ENCODE measurements at regions not wholly inside any gene's neighbourhood (a gene's known extent, or its start where the extent isn't known, plus 50 kb on each side); places are given as distances from the start of the nearest gene placed in this dataset.

- TF ChIP-seq YY1 (IDR thresholded peaks at IDR 0.05; ENCODE audit: insufficient read depth, insufficient read length), result no peak
- TF ChIP-seq SUZ12 (IDR thresholded peaks at IDR 0.05; ENCODE audit: extremely low read depth, insufficient read depth, insufficient read length), result no peak
- TF ChIP-seq ZNF274 (IDR thresholded peaks at IDR 0.05; ENCODE audit: low read depth, low read length), result no peak
Observed at GRCh38 chr4:126027601-126028000, 712.8 kb downstream of the FAT4 start.
